Peyer's patch (tissue), 4 donors: ENCODE measurements at regions not wholly inside any gene's neighbourhood (a gene's known extent, or its start where the extent isn't known, plus 50 kb on each side); places are given as distances from the start of the nearest gene placed in this dataset.

Experiments
- DNase-seq, 3 donors: peaks; one replicate each; pipeline ENCODE4 v3.0.0-alpha.2; 2017 to 2019
- H3K27ac ChIP-seq, 4 donors: fragments of 200-600 bp; sonication (generic); one replicate each; pipeline ENCODE4 v1.5.1; 2016 to 2019
- H3K27me3 ChIP-seq, 2 donors: fragments of 200-600 bp; sonication (generic); one replicate each; pipeline ENCODE4 v1.5.1; 2019
- H3K36me3 ChIP-seq, 3 donors: fragments of 200-600 bp; sonication (generic); one replicate each; pipeline ENCODE4 v1.5.1; 2016 to 2019
- H3K4me1 ChIP-seq, 4 donors: fragments of 200-600 bp; sonication (generic); one replicate each; pipeline ENCODE4 v1.5.1; 2016 to 2019
- H3K4me3 ChIP-seq, 4 donors: fragments of 200-600 bp; sonication (generic); 1 replicate in 3 of 4; 2 replicates in 1 of 4; pipeline ENCODE4 v1.5.1; 2016 to 2019; ENCODE audit warnings: mild to moderate bottlenecking in 1 of 4
- H3K9me3 ChIP-seq, 4 donors: fragments of 200-600 bp; sonication (generic); one replicate each; pipeline ENCODE4 v1.5.1; 2016 to 2019; ENCODE audit warnings: mild to moderate bottlenecking in 1 of 4
- CTCF ChIP-seq, 6 experiments: fragments of 450-650 bp in 4 of 6; fragments of 200-600 bp in 2 of 6; sonication (generic) in 1 of 6; IDR thresholded peaks; one replicate each; pipeline ENCODE4 v1.5.1; 2017 to 2019; ENCODE audit warnings: antibody characterized with exemption in 6 of 6, mild to moderate bottlenecking in 3 of 6, moderate library complexity in 1 of 6
- POLR2A ChIP-seq, 2 donors: fragments of 450-650 bp; IDR thresholded peaks; one replicate each; pipeline ENCODE4 v1.5.1; 2017; ENCODE audit warnings: antibody characterized with exemption in 2 of 2, mild to moderate bottlenecking in 2 of 2, moderate library complexity in 2 of 2

GRCh38 chr19:30708416-30709178, 336.4 kb downstream of the ZNF536 start:
- Histone ChIP-seq H3K4me1 (no peaks in the 10 kb centered on the region), H3K9me3 (no peaks in the 10 kb centered on the region), H3K27ac (no peak overlapping the region), H3K36me3 (no peaks in the 10 kb centered on the region), H3K4me3 (no peak overlapping the region), H3K27me3 (no peaks in the 10 kb centered on the region)
- TF ChIP-seq CTCF (IDR thresholded peaks at IDR 0.05) (no peak), POLR2A (IDR thresholded peaks at IDR 0.05) (no peak)
- no peak for DNase-seq

- Histone ChIP-seq H3K36me3 (no peaks in the 10 kb centered on the region), H3K27ac (no peak overlapping the region), H3K27me3 (no peaks in the 10 kb centered on the region), H3K4me3 (no peak overlapping the region), H3K9me3 (no peaks in the 10 kb centered on the region), H3K4me1 (no peaks in the 10 kb centered on the region)
- no peak for DNase-seq
- no peak for TF ChIP-seq CTCF (IDR thresholded peaks at IDR 0.05)
- TF ChIP-seq POLR2A (IDR thresholded peaks at IDR 0.05), result no peak
Measured at GRCh38 chr19:30704771-30705330, 332.7 kb downstream of the ZNF536 start.

GRCh38 chr19:30703645-30704044, 331.5 kb downstream of the ZNF536 start:
- no peaks in the 10 kb centered on the region for H3K9me3 ChIP-seq
- no peaks in the 10 kb centered on the region for H3K36me3 ChIP-seq
- TF ChIP-seq POLR2A (IDR thresholded peaks at IDR 0.05), result no peak
- no peak for TF ChIP-seq CTCF (IDR thresholded peaks at IDR 0.05)
- H3K27me3 ChIP-seq, result no peaks in the 10 kb centered on the region
- H3K27ac ChIP-seq, result no peak overlapping the region
- no peaks in the 10 kb centered on the region for H3K4me1 ChIP-seq
- no peak for DNase-seq
- no peak overlapping the region for H3K4me3 ChIP-seq

- Histone ChIP-seq H3K4me3 (no peak overlapping the region), H3K27me3 (no peaks in the 10 kb centered on the region), H3K4me1 (no peaks in the 10 kb centered on the region), H3K9me3 (no peaks in the 10 kb centered on the region), H3K36me3 (no peaks in the 10 kb centered on the region), H3K27ac (no peak overlapping the region)
- TF ChIP-seq POLR2A (IDR thresholded peaks at IDR 0.05), result no peak
- no peak for TF ChIP-seq CTCF (IDR thresholded peaks at IDR 0.05)
- DNase-seq, result no peak
Measured at GRCh38 chr19:30701178-30701577, 329.0 kb downstream of the ZNF536 start.

- Histone ChIP-seq H3K9me3 (no peaks in the 10 kb centered on the region), H3K36me3 (no peaks in the 10 kb centered on the region), H3K4me1 (no peaks in the 10 kb centered on the region), H3K27ac (no peak overlapping the region), H3K27me3 (no peaks in the 10 kb centered on the region), H3K4me3 (no peak overlapping the region)
- TF ChIP-seq POLR2A (IDR thresholded peaks at IDR 0.05) (no peak), CTCF (IDR thresholded peaks at IDR 0.05) (no peak)
- DNase-seq, result no peak
Measured at GRCh38 chr19:30699871-30700280, 327.7 kb downstream of the ZNF536 start.
